HG03039 (cell line): ENCODE measurements at regions not wholly inside any gene's neighbourhood (a gene's known extent, or its start where the extent isn't known, plus 50 kb on each side); places are given as distances from the start of the nearest gene placed in this dataset.
"Not testable (repeated sequence)": the region's sequence is repeated elsewhere in the genome, so short reads cannot be mapped to it uniquely, and the experiment has no call there.

Source experiments
- ATAC-seq: cut with Tn5 transposase; IDR thresholded peaks from one replicate; pipeline ENCODE4 v1.9.1; 2021; ENCODE audit warnings: mild to moderate bottlenecking, moderate library complexity; ENCODE audit not compliant: unreplicated experiment

- ATAC-seq = no peak
Measured at GRCh38 chr4:60588556-60588955, 611.6 kb upstream of the ADGRL3 start.

- ATAC-seq = no peak
Measured at GRCh38 chr4:60589425-60589824, 610.7 kb upstream of the ADGRL3 start.

DNA sequence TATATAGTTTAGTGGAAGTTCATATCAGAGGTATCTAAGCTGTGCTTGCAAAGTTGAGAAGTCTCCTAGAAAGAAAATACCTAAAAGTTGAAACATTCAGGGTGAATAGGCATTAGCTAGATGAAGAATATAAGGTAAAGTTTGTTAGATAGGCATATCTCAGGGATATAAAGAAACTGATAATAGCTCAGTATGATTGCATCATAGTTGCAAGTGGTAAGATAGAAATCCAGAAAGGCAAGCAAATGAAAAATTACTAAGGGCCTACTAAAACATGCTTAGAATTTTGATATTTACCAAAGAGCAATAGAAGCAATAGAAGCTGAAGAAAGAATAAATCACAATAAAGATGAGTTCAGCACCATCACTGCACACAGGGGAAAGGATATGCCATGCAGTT lies 610.0 kb upstream of the ADGRL3 start:
- no peak for ATAC-seq

DNA sequence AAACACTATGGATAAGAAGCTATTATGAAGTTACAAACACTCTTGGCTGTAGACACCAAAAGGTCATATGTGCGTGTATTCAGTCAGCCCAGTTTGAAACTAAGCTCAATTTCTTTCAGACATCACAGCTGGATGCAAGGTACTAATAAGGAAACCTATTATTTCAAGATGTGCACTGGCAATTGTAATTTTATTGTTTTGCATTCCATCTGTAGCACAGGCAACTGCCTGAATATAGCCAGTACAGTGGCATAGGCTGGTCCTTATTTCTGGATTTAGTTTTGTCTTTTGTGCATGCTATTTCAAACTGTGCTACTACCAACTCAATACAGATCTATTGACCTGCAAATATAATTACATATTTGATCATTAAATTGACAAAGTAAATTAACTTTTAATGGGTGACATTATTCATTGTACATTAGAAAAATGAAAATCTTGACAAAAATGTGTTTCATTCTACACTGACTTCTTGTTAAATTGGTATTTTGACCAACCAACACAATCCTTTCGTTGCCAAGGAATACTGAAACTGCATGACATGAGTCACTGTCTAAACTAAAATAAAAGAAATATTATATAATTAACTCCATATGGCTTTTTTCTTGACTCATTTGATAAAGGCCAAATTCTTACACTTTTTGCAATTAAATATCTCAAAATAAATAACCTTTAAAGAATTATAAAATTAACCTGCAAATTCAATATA lies 594.3 kb upstream of the ADGRL3 start:
- no peak for ATAC-seq

DNA sequence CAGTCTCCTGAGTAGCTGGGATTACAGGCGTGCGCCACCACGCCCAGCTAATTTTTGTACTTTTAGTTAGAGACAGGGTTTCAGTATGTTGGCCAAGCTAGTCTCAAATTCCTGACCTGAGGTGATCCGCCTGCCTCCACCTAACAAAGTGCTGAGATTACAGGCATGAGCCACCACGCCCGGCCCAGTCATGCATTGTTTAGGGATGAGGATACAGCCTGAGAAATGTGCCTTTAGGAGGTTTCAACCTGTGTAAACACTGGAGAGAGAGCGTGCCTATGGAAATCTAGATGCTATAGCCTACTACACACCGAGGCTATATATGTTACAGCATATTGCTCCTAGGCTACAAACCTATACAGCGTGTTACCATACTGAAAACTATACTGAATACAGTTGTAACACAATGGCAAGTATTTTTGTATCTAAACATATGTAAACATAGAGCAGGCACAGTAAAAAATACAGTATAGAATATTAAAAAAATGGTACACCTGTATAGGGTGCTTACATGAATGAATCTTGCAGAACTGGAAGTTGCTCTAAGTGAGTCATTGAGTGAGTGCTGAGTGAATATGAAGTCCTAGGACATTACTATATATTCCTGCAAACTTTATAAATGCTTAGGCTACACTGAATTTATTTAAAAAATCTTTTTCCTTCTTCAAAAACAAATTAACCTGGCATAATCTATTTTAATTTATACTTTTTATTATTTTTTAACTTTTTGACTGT lies 588.2 kb upstream of the ADGRL3 start:
- ATAC-seq = no peak

DNA sequence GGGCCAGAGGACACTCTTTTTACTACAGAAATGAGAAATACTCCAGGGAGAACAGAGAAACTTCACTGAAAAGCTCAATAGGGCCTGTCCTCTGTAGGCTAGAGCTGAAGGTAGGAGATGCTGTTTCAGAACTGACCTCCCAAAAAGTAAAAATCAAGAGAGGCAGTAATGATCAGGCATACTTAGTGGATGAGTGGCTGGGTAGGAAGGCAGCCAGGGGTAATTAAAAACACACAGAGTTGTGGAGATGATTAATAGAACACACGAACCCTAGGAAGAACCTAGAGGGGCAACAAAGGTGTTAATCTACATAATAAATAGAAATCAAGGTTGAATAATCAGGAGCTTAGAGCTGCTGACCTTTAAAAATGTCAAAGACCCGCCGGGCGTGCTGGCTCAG lies 582.4 kb upstream of the ADGRL3 start:
- ATAC-seq = no peak

- no peak for ATAC-seq
Measured at GRCh38 chr4:60619531-60620305, 580.4 kb upstream of the ADGRL3 start.

DNA sequence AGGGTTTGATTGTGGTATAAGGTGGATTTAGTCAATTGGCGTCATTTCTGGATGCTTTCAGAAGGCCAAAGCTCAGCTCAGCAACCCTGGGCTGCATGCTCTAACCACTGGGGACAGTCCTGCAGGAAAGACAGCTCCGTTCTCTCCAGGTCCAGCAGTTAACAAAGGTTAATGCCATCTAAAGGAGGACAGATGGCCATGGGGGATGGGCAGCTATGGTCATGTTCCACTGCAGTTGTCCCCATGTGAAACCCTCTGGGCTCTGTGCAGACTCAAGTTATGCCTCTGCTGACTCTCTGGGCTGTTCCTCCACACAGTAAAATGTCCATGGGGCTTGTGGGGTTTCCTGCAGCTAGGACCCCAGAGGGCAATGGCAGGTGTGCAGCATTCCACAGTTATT lies 562.1 kb upstream of the ADGRL3 start:
- no peak for ATAC-seq

GRCh38 chr4:60648774-60649173 lies 551.4 kb upstream of the ADGRL3 start:
- no peak for ATAC-seq

DNA sequence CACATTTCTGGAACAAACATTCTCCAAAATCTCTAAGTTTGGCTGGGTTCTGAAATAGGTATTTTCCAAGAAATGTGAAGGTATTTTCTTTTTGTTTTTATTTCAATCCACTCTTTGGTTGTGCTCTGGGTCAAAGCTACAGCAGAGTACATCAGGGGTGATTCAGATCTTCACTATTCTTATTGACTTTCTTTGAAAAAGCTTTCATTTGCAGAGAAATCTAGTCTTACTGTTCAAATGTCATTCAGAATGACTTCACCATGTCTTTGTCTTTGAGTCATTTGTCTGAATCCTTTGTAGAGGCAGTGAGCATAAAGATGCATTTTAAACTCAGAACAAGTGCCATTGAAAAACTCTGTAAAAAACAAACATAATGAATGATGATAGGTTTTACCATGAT lies 547.2 kb upstream of the ADGRL3 start:
- no peak for ATAC-seq

- no peak for ATAC-seq
Measured at GRCh38 chr4:60655356-60655755, 544.8 kb upstream of the ADGRL3 start.

- no peak for ATAC-seq
Measured at GRCh38 chr4:60656171-60656570, 544.0 kb upstream of the ADGRL3 start.

- ATAC-seq = no peak
Measured at GRCh38 chr4:60657041-60657440, 543.1 kb upstream of the ADGRL3 start.

- ATAC-seq = no peak
Measured at GRCh38 chr4:60657807-60658206, 542.3 kb upstream of the ADGRL3 start.

GRCh38 chr4:60663769-60664168 lies 536.4 kb upstream of the ADGRL3 start:
- ATAC-seq = no peak

DNA sequence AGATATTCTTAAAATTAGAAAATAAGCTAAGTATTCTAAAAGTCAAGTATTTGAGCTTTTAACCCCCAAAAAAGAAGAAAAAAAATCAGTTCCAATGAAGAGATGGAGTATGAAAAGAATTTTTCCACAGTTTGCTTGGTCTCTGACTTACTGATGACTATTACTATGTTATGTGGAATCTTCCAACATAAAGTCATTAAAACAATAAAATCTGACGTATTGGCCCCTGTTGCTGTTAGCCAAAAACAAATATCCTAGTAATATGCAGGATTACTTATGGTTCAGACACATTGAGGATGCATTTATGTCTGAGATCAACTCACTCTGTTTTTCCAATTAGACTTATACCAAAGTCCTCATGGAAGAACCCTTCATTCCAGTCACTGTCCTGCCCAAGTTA lies 517.2 kb upstream of the ADGRL3 start:
- ATAC-seq = no peak

- no peak for ATAC-seq
Measured at GRCh38 chr4:60683357-60683756, 516.8 kb upstream of the ADGRL3 start.

- no peak for ATAC-seq
Measured at GRCh38 chr4:60683973-60684372, 516.2 kb upstream of the ADGRL3 start.

DNA sequence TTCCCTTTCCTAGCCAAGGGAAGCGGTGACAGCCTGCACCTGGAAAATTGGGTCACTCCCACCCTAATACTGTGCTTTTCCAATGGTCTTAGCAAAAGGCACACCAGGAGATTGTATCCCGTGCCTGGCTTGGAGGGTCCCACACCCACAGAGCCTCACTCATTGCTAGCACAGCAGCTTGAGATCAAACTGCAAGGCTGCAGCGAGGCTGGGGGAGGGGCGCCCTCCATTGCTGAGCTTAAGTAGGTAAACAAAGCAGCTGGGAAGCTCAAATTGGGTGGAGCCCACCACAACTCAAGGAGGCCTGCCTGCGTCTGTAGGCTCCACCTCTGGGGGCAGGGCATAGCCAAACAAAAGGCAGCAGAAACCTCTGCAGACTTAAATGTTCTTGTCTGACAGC lies 504.1 kb upstream of the ADGRL3 start:
- ATAC-seq = not testable (repeated sequence)

- no peak for ATAC-seq
Measured at GRCh38 chr4:60709061-60709460, 491.1 kb upstream of the ADGRL3 start.

- ATAC-seq = no peak
Measured at GRCh38 chr4:60718874-60719273, 481.3 kb upstream of the ADGRL3 start.

DNA sequence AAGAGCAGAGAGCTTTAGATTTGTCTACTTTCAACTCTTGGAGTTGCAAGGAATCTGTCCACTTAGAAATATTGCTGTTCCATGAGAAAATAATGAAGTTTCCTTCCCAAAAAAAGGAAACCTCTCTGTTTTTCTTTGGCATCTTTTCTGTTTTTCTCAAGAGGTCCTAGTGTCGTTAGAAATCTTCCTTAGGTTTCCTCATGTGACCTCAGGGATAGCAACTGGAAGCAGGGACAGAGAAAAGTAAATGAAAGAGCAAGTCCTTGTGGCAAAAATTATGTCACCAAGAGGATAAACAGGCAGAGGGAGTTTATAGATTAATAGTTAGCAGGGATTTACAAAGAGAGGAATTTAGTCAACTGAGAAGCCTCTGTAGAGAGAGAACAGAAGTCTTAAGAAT lies 478.4 kb upstream of the ADGRL3 start:
- no peak for ATAC-seq
